Left ventricle myocardium inferior (tissue), 1 donor: ENCODE measurements at regions not wholly inside any gene's neighbourhood (a gene's known extent, or its start where the extent isn't known, plus 50 kb on each side); places are given as distances from the start of the nearest gene placed in this dataset.
A peak's percentile ranks its signal among the peaks of the same experiment; 100 is the strongest.

Experiments used
- DNase-seq: peaks from one replicate; pipeline ENCODE4 v3.0.0-alpha.2; 2020
- H3K27ac ChIP-seq: fragments of 200-600 bp; replicated peaks from 2 replicates; pipeline ENCODE4 v1.8.0; 2021
- H3K27me3 ChIP-seq: fragments of 200-600 bp; 2 replicates; pipeline ENCODE4 v1.8.0; 2021; ENCODE audit warnings: low read depth
- H3K36me3 ChIP-seq: fragments of 200-600 bp; 2 replicates; pipeline ENCODE4 v1.8.0; 2021
- H3K4me1 ChIP-seq: fragments of 200-600 bp; 2 replicates; pipeline ENCODE4 v1.8.0; 2021
- H3K4me3 ChIP-seq: fragments of 200-600 bp; 2 replicates; pipeline ENCODE4 v1.8.0; 2021; ENCODE audit warnings: mild to moderate bottlenecking, moderate library complexity
- H3K9me3 ChIP-seq: fragments of 200-600 bp; replicated peaks from 2 replicates; pipeline ENCODE4 v1.8.0; 2021
- CTCF ChIP-seq: fragments of 200-600 bp; IDR thresholded peaks from 2 replicates; pipeline ENCODE4 v1.8.0; 2021; ENCODE audit warnings: antibody characterized with exemption, mild to moderate bottlenecking, borderline replicate concordance
- intact Hi-C: fragments of 100-400 bp; cut with micrococcal nuclease; formaldehyde crosslinking; loops from one replicate; pipeline ENCODE4 v1.11.0; 2022
- donor health status: DM: no; HTN: yes; CAD: no; lungs with severe emphysema.

DNA sequence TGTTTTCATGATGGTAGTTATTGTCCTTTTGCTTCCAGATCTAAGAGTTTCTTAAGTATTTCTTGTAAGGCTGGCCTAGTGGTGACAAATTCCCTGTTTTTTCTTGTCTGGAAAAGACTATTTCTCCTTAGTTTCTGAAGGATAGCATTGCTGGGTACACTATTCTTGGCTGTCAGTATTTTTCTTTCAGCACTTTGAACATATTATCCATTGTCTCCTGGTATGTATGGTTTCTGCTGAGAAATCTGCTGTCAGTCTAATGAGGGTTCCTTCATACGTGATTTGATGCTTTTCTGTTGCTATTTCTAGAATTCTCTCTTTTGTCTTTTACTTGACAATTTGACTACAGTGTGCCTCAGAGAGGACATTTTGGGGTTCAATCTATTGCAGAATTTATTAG, 134.3 kb downstream of the CGGBP1 start:
- intact Hi-C loops = no loop called here

GRCh38 chr3:87920549-87920948, 138.3 kb downstream of the CGGBP1 start:
- H3K36me3 ChIP-seq = no peaks in the 10 kb centered on the region
- no peak overlapping the region for H3K27ac ChIP-seq
- H3K9me3 ChIP-seq = peaks cover 70% of the 10 kb centered on the region
- H3K4me3 ChIP-seq = no peak overlapping the region
- DNase-seq = no peak
- TF ChIP-seq CTCF = no peak
- no peaks in the 10 kb centered on the region for H3K27me3 ChIP-seq
- H3K4me1 ChIP-seq = no peaks in the 10 kb centered on the region
- intact Hi-C loops = no loop called here

More for the DNA sequence above, 134.3 kb downstream of the CGGBP1 start:
- H3K9me3 ChIP-seq = peaks cover 55% of the 10 kb centered on the region
- no peak for DNase-seq
- no peak overlapping the region for H3K27ac ChIP-seq
- no peaks in the 10 kb centered on the region for H3K36me3 ChIP-seq
- no peaks in the 10 kb centered on the region for H3K27me3 ChIP-seq
- H3K4me1 ChIP-seq = no peaks in the 10 kb centered on the region
- H3K4me3 ChIP-seq = no peak overlapping the region
- no peak for TF ChIP-seq CTCF

DNA sequence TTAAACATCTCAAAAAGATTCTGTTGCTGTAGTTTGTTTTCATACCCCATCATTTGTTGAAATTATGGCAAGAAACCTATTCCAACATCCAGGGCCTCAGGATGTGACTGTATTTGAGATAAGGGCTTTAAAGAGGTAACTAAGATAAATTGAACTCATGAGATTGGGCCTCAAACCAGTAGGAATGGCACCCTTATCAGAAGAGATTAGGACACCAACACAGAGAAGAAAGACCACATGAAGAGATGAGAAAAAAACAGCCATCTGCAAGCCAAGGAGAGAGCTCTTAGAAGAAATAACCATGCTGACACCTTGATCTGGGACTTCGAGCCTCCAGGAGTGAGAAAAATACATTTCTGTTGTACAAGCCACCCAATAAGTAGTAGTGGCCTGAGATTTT, 157.7 kb downstream of the CGGBP1 start:
- no peak overlapping the region for H3K27ac ChIP-seq
- H3K9me3 ChIP-seq = no peaks in the 10 kb centered on the region
- H3K4me3 ChIP-seq = no peak overlapping the region
- no peaks in the 10 kb centered on the region for H3K4me1 ChIP-seq
- TF ChIP-seq CTCF = no peak
- no peaks in the 10 kb centered on the region for H3K36me3 ChIP-seq
- DNase-seq = no peak
- intact Hi-C loops = no loop called here
- no peaks in the 10 kb centered on the region for H3K27me3 ChIP-seq

DNA sequence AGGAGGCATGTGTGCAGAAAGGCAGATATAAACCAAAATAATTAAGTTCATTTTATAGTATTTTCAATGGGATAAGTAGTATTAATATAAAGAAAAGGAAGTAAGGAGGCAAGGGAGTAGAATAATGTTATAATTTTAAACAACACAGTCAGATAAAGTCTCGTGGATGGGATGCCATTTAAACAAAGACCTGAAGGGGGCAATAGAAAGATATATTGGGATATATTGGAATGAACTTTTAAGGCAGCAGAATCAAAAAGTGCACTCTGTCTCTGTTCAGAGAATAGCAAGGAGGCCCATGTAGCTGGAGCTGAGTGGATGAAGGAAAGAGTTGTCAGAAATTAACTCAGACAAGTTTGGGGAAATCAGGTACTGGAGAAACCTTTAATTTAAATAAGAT, 158.7 kb downstream of the CGGBP1 start:
- DNase-seq = no peak
- no peaks in the 10 kb centered on the region for H3K27me3 ChIP-seq
- intact Hi-C loops = no loop called here
- no peak overlapping the region for H3K27ac ChIP-seq
- no peaks in the 10 kb centered on the region for H3K9me3 ChIP-seq
- H3K4me3 ChIP-seq = no peak overlapping the region
- H3K36me3 ChIP-seq = no peaks in the 10 kb centered on the region
- no peaks in the 10 kb centered on the region for H3K4me1 ChIP-seq
- peak; percentile 19 for TF ChIP-seq CTCF

- intact Hi-C loops = no loop called here
- no peak for TF ChIP-seq CTCF
- DNase-seq = no peak
- no peaks in the 10 kb centered on the region for H3K36me3 ChIP-seq
- no peaks in the 10 kb centered on the region for H3K4me1 ChIP-seq
- H3K27me3 ChIP-seq = no peaks in the 10 kb centered on the region
- H3K9me3 ChIP-seq = no peaks in the 10 kb centered on the region
- no peak overlapping the region for H3K27ac ChIP-seq
- no peak overlapping the region for H3K4me3 ChIP-seq
Measured at GRCh38 chr3:87898971-87899370, 159.8 kb downstream of the CGGBP1 start.

DNA sequence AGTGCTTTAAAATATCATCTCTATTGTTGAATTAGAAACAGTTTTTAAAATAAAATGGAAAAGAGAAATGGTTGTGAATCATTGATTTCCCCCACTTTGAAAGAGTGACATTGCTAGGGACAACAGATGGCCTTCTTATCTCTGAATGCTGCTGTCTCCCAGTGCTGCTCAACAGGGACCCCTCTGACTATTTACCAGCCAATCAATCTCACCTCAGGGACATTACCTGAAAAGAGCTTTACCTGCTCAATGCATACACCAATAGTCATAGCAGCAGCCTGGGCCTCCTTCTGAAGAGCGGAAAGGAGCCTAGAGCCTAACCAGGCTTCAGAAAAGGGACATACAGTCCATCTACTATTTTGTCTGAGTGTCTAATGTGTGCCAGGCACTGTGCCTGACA, 162.8 kb downstream of the CGGBP1 start:
- DNase-seq = no peak
- no peak for TF ChIP-seq CTCF
- Histone ChIP-seq H3K27me3 (no peaks in the 10 kb centered on the region), H3K4me1 (no peaks in the 10 kb centered on the region), H3K36me3 (no peaks in the 10 kb centered on the region), H3K9me3 (no peaks in the 10 kb centered on the region), H3K4me3 (no peak overlapping the region), H3K27ac (no peak overlapping the region)
- intact Hi-C loops = no loop called here
